Uterus (tissue), 2 donors: ENCODE measurements at regions not wholly inside any gene's neighbourhood (a gene's known extent, or its start where the extent isn't known, plus 50 kb on each side); places are given as distances from the start of the nearest gene placed in this dataset.

Source experiments
- CTCF ChIP-seq, 4 experiments: fragments of 200-600 bp in 2 of 4; fragments of 450-650 bp in 2 of 4; sonication (generic) in 2 of 4; IDR thresholded peaks; one replicate each; pipeline ENCODE4 v1.5.1; 2016 to 2019; ENCODE audit warnings: antibody characterized with exemption in 4 of 4, mild to moderate bottlenecking in 2 of 4, moderate library complexity in 1 of 4
- POLR2A ChIP-seq, 2 donors: fragments of 450-650 bp; IDR thresholded peaks; one replicate each; pipeline ENCODE4 v1.6.1; 2016; ENCODE audit warnings: antibody characterized with exemption in 2 of 2, mild to moderate bottlenecking in 1 of 2, moderate library complexity in 1 of 2

GRCh38 chr18:61153571-61153970, 179.7 kb upstream of the CDH20 start:
- TF ChIP-seq CTCF (IDR thresholded peaks at IDR 0.05) (no peak), POLR2A (IDR thresholded peaks at IDR 0.05) (no peak)
